ENCODE measurements at regions not wholly inside any gene's neighbourhood (a gene's known extent, or its start where the extent isn't known, plus 50 kb on each side); places are given as distances from the start of the nearest gene placed in this dataset.

- no peaks in the 10 kb centered on the region for H3K36me3 ChIP-seq (ENCODE audit: control insufficient read depth, insufficient read depth, low read length)
Measured at GRCh38 chr6:65786815-65787214, 79.8 kb upstream of the EYS start.

GRCh38 chr6:65780691-65781090 lies 73.7 kb upstream of the EYS start:
- no peaks in the 10 kb centered on the region for H3K4me1 ChIP-seq (ENCODE audit: control insufficient read depth, insufficient read depth, low read length)
- DNase-seq (ENCODE audit: low read depth, low spot score): no peak
- H3K36me3 ChIP-seq (ENCODE audit: control insufficient read depth, insufficient read depth, low read length): no peaks in the 10 kb centered on the region
- no peak overlapping the region for H3K27ac ChIP-seq (ENCODE audit: low read length)
- H3K4me3 ChIP-seq (ENCODE audit: low read length): no peak overlapping the region
- no CpG with 5 or more reads among the region's 4 CpGs for WGBS (ENCODE audit: insufficient coverage, insufficient read length)
- no peaks in the 10 kb centered on the region for H3K27me3 ChIP-seq (ENCODE audit: control insufficient read depth, insufficient read depth, low read length)
- no peaks in the 10 kb centered on the region for H3K9me3 ChIP-seq (ENCODE audit: control insufficient read depth, insufficient read depth, low read length)

More at GRCh38 chr6:65786815-65787214, 79.8 kb upstream of the EYS start:
- H3K27me3 ChIP-seq (ENCODE audit: control insufficient read depth, insufficient read depth, low read length): no peaks in the 10 kb centered on the region
- no CpG with 5 or more reads among the region's 8 CpGs for WGBS (ENCODE audit: insufficient coverage, insufficient read length)
- H3K4me1 ChIP-seq (ENCODE audit: control insufficient read depth, insufficient read depth, low read length): no peaks in the 10 kb centered on the region
- DNase-seq (ENCODE audit: low read depth, low spot score): no peak
- H3K9me3 ChIP-seq (ENCODE audit: control insufficient read depth, insufficient read depth, low read length): no peaks in the 10 kb centered on the region; the same call in 1 of the 2 replicates
- H3K4me3 ChIP-seq (ENCODE audit: low read length): no peak overlapping the region
- H3K27ac ChIP-seq (ENCODE audit: low read length): no peak overlapping the region

- Histone ChIP-seq H3K4me3 (ENCODE audit: low read length) (no peak overlapping the region), H3K36me3 (ENCODE audit: control insufficient read depth, insufficient read depth, low read length) (peaks cover 5% of the 10 kb centered on the region; the same call in 1 of the 2 replicates), H3K27ac (ENCODE audit: low read length) (no peak overlapping the region), H3K27me3 (ENCODE audit: control insufficient read depth, insufficient read depth, low read length) (no peaks in the 10 kb centered on the region), H3K4me1 (ENCODE audit: control insufficient read depth, insufficient read depth, low read length) (no peaks in the 10 kb centered on the region), H3K9me3 (ENCODE audit: control insufficient read depth, insufficient read depth, low read length) (peaks cover 4% of the 10 kb centered on the region)
- DNase-seq (ENCODE audit: low read depth, low spot score): peak; percentile 5
- WGBS (ENCODE audit: insufficient coverage, insufficient read length): no CpG with 5 or more reads among the region's 4 CpGs
Measured at GRCh38 chr6:65776332-65776731, 69.3 kb upstream of the EYS start.

GRCh38 chr6:65771946-65772345 lies 64.9 kb upstream of the EYS start:
- WGBS (ENCODE audit: insufficient coverage, insufficient read length): no CpG with 5 or more reads among the region's 3 CpGs
- Histone ChIP-seq H3K27me3 (ENCODE audit: control insufficient read depth, insufficient read depth, low read length) (no peaks in the 10 kb centered on the region), H3K27ac (ENCODE audit: low read length) (no peak overlapping the region), H3K36me3 (ENCODE audit: control insufficient read depth, insufficient read depth, low read length) (peaks cover 5% of the 10 kb centered on the region; the same call in 1 of the 2 replicates), H3K4me3 (ENCODE audit: low read length) (no peak overlapping the region), H3K9me3 (ENCODE audit: control insufficient read depth, insufficient read depth, low read length) (peaks cover 4% of the 10 kb centered on the region), H3K4me1 (ENCODE audit: control insufficient read depth, insufficient read depth, low read length) (no peaks in the 10 kb centered on the region)
- DNase-seq (ENCODE audit: low read depth, low spot score): no peak

GRCh38 chr6:65761890-65762289 lies 54.9 kb upstream of the EYS start:
- WGBS (ENCODE audit: insufficient coverage, insufficient read length): no CpG with 5 or more reads among the region's 4 CpGs
- Histone ChIP-seq H3K27me3 (ENCODE audit: control insufficient read depth, insufficient read depth, low read length) (no peaks in the 10 kb centered on the region), H3K36me3 (ENCODE audit: control insufficient read depth, insufficient read depth, low read length) (no peaks in the 10 kb centered on the region), H3K4me1 (ENCODE audit: control insufficient read depth, insufficient read depth, low read length) (no peaks in the 10 kb centered on the region), H3K27ac (ENCODE audit: low read length) (no peak overlapping the region), H3K4me3 (ENCODE audit: low read length) (no peak overlapping the region), H3K9me3 (ENCODE audit: control insufficient read depth, insufficient read depth, low read length) (no peaks in the 10 kb centered on the region; the same call in 1 of the 2 replicates)
- DNase-seq (ENCODE audit: low read depth, low spot score): no peak

- Histone ChIP-seq H3K9me3 (ENCODE audit: control insufficient read depth, insufficient read depth, low read length) (no peaks in the 10 kb centered on the region; the same call in 1 of the 2 replicates), H3K27me3 (ENCODE audit: control insufficient read depth, insufficient read depth, low read length) (no peaks in the 10 kb centered on the region), H3K4me1 (ENCODE audit: control insufficient read depth, insufficient read depth, low read length) (no peaks in the 10 kb centered on the region), H3K27ac (ENCODE audit: low read length) (no peak overlapping the region), H3K4me3 (ENCODE audit: low read length) (no peak overlapping the region), H3K36me3 (ENCODE audit: control insufficient read depth, insufficient read depth, low read length) (no peaks in the 10 kb centered on the region)
- DNase-seq (ENCODE audit: low read depth, low spot score): no peak
- no CpG with 5 or more reads among the region's 1 CpG for WGBS (ENCODE audit: insufficient coverage, insufficient read length)
Measured at GRCh38 chr6:65760285-65760684, 53.3 kb upstream of the EYS start.

Measured in iPS DF 6.9 (cell line).